Smooth muscle cell (in vitro differentiated cells): ENCODE measurements at regions not wholly inside any gene's neighbourhood (a gene's known extent, or its start where the extent isn't known, plus 50 kb on each side); places are given as distances from the start of the nearest gene placed in this dataset.

Experiments used
- DNase-seq: peaks from one replicate; lab custom pipeline; 2025; ENCODE audit not compliant: unreplicated experiment; lab: John Stamatoyannopoulos, UW
- H2AFZ ChIP-seq: fragments of 200-600 bp; sonication (generic); 2 replicates; pipeline ENCODE4 v1.6.0; 2016; ENCODE audit warnings: antibody characterized with exemption, low read depth, mild to moderate bottlenecking
- H3F3A ChIP-seq: fragments of 200-600 bp; sonication (generic); 2 replicates; pipeline ENCODE4 v1.6.0; 2017; ENCODE audit warnings: antibody characterized with exemption, low read depth
- H3K27ac ChIP-seq: fragments of 200-600 bp; sonication (generic); 2 replicates; pipeline ENCODE4 v1.5.1; 2016; ENCODE audit warnings: low read depth, mild to moderate bottlenecking
- H3K27me3 ChIP-seq: fragments of 200-600 bp; sonication (generic); 2 replicates; pipeline ENCODE4 v1.6.1; 2016; ENCODE audit warnings: low read depth, mild to moderate bottlenecking
- H3K36me3 ChIP-seq: fragments of 200-600 bp; sonication (generic); 2 replicates; pipeline ENCODE4 v1.5.1; 2016; ENCODE audit warnings: low read depth
- H3K4me1 ChIP-seq: fragments of 200-600 bp; sonication (generic); 2 replicates; pipeline ENCODE4 v1.5.1; 2016; ENCODE audit warnings: low read depth
- H3K4me2 ChIP-seq: fragments of 200-600 bp; sonication (generic); 2 replicates; pipeline ENCODE4 v1.6.0; 2016; ENCODE audit warnings: mild to moderate bottlenecking
- H3K4me3 ChIP-seq: fragments of 200-600 bp; sonication (generic); 2 replicates; pipeline ENCODE4 v1.5.1; 2016; ENCODE audit warnings: mild to moderate bottlenecking
- H3K79me2 ChIP-seq: fragments of 200-600 bp; sonication (generic); 2 replicates; pipeline ENCODE4 v1.6.0; 2016; ENCODE audit warnings: low read depth, mild to moderate bottlenecking
- H3K9ac ChIP-seq: fragments of 200-600 bp; sonication (generic); 2 replicates; pipeline ENCODE4 v1.6.0; 2016; ENCODE audit warnings: low read depth
- H3K9me3 ChIP-seq: fragments of 200-600 bp; sonication (generic); replicated peaks from 2 replicates; pipeline ENCODE4 v1.5.1; 2016; ENCODE audit warnings: low read depth
- H4K20me1 ChIP-seq: fragments of 200-600 bp; sonication (generic); 2 replicates; pipeline ENCODE4 v1.6.0; 2016; ENCODE audit warnings: low read depth
- CTCF ChIP-seq: fragments of 200-600 bp; sonication (generic); IDR thresholded peaks from 2 replicates; pipeline ENCODE4 v1.5.1; 2017; ENCODE audit warnings: borderline replicate concordance, mild to moderate bottlenecking, antibody characterized with exemption; ENCODE audit not compliant: insufficient read depth, poor library complexity, severe bottlenecking
- WGBS: methylation state at CpG from one replicate; pipeline ENCODE4 v1.1.7; 2016; ENCODE audit warnings: low lambda C conversion rate; 5-methylcytosine and 5-hydroxymethylcytosine counted together

DNA sequence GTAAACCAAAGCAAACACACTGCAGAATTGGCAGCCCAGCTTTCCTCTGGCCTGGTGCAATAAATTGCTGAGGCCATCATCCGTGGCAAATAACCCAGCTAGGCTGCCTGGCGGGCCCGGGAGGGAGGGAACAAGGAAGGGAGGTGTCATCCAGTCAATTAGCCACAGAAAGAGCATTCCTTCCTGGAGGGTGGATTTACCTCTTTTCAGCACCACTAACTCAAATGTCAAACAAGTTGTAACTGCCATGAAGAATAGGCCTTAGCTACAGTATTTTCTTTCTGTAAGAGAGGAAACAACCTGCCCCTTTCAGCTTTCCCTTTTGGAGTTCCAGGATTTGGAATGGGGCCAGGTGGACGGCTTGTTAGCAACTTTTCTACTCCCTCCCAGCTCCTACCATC is 163.8 kb upstream of the BDNF start:
- TF ChIP-seq CTCF = no peak
- Histone ChIP-seq H3K9ac (no peak overlapping the region), H3K9me3 (no peaks in the 10 kb centered on the region), H3K27ac (no peak overlapping the region), H3K4me3 (no peak overlapping the region), H3K4me1 (peaks cover 8% of the 10 kb centered on the region), H3K79me2 (no peaks in the 10 kb centered on the region), H2AFZ (no peak overlapping the region), H3K4me2 (no peak overlapping the region), H4K20me1 (no peaks in the 10 kb centered on the region), H3K27me3 (no peaks in the 10 kb centered on the region), H3F3A (peaks cover 6% of the 10 kb centered on the region), H3K36me3 (no peaks in the 10 kb centered on the region)
- 73% methylated on average over 4 of the region's 4 CpGs for WGBS
- no peak for DNase-seq

DNA sequence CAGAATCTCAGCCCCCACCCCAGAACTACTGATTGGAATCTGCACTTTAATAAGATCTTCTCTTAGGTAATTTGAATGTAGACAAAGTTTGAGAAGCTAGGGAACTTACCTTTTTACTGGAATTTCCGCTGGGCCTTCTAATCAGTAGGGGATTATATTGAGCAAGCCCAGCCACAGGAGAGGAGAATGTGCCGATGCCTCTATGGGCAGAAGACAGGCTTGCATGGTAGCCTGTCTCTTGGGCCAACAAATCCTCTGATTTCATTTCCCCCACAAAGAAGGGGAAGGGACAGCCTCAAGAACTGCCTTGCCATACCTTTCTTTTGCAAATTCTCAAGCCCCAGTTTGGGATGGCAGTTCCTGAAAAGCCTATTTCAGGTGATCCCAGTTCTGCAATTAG is 163.4 kb upstream of the BDNF start:
- 68% methylated on average over 2 of the region's 2 CpGs for WGBS

DNA sequence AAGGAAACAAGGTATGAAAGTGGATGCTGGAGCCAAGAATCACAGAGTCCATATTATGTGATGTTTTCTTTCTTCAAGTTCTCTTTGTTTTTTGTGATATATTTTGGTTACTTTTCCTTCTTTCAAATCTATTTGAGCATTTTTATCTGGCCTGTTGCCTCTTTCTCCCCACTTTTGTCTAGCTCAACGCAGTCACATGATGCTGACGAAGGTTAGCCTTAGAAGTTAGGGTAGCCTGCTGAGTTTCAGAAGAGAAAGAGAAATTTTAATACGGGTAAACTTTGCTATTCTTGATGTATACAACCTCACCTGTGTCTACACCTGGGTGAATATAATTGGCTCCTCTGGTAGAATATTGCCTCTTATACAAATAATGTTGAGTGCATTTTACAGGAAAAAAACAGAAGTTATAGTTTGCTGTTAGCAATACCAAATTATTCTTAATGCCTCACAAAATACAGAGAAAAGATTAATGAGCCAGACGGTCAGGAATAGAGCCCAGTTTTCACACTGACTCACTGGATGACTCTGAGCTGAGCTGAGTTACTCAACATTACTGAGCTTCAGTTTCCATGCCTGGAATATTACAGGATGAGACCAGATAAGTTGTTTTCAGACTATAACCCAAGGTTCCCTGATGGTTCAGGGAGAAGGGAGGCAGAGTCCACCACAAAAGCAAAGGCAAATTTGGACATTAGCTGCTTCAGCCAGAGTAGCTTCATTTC is 161.6 kb upstream of the BDNF start:
- H3K79me2 ChIP-seq = no peaks in the 10 kb centered on the region
- H3K9ac ChIP-seq = peak overlapping the region; percentile 8
- H3K27ac ChIP-seq = peak overlapping the region; percentile 76
- H3K4me2 ChIP-seq = peak overlapping the region; percentile 23
- no peak overlapping the region for H3K4me3 ChIP-seq
- 38% methylated on average over 4 of the region's 4 CpGs for WGBS
- H3K36me3 ChIP-seq = no peaks in the 10 kb centered on the region
- H3K4me1 ChIP-seq = no peaks in the 10 kb centered on the region
- no peak for DNase-seq
- H2AFZ ChIP-seq = peak overlapping the region; percentile 16
- no peak for TF ChIP-seq CTCF
- no peaks in the 10 kb centered on the region for H4K20me1 ChIP-seq
- H3K27me3 ChIP-seq = no peaks in the 10 kb centered on the region
- H3F3A ChIP-seq = peaks cover 6% of the 10 kb centered on the region
- H3K9me3 ChIP-seq = no peaks in the 10 kb centered on the region

More for the DNA sequence above, 163.4 kb upstream of the BDNF start:
- Histone ChIP-seq H3K9me3 (no peaks in the 10 kb centered on the region), H3K9ac (no peak overlapping the region), H3K4me3 (no peak overlapping the region), H3K4me1 (peaks cover 8% of the 10 kb centered on the region), H4K20me1 (no peaks in the 10 kb centered on the region), H3K27me3 (no peaks in the 10 kb centered on the region), H3K4me2 (no peak overlapping the region), H3F3A (peaks cover 6% of the 10 kb centered on the region), H3K79me2 (no peaks in the 10 kb centered on the region), H3K27ac (no peak overlapping the region), H2AFZ (no peak overlapping the region), H3K36me3 (no peaks in the 10 kb centered on the region)
- TF ChIP-seq CTCF = no peak
- no peak for DNase-seq

DNA sequence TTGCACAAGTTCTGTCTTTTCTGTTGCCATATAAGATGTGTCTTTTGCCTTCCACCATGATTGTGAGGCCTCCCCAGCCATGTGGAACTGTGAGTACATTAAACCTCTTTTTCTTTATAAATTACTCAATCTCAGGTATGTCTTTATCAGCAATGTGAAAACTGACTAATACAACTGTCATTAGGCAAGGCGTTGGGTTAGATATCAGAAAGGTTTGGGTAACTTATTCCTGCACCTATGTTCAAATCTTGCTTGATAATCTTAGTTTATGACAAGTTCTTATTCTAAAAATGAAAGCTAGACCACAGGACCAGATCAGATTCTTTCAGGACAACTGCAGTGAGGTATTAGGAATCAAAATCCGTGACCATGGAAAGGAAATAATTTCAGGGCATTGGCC is 160.6 kb upstream of the BDNF start:
- Histone ChIP-seq H4K20me1 (no peaks in the 10 kb centered on the region), H3K4me1 (no peaks in the 10 kb centered on the region), H3K79me2 (no peaks in the 10 kb centered on the region), H2AFZ (no peak overlapping the region), H3K9me3 (no peaks in the 10 kb centered on the region), H3K27me3 (no peaks in the 10 kb centered on the region), H3K4me2 (no peak overlapping the region), H3K9ac (no peak overlapping the region), H3K36me3 (no peaks in the 10 kb centered on the region), H3F3A (peaks cover 6% of the 10 kb centered on the region), H3K4me3 (no peak overlapping the region), H3K27ac (no peak overlapping the region)
- no peak for DNase-seq
- 98% methylated on average over 2 of the region's 2 CpGs for WGBS
- no peak for TF ChIP-seq CTCF
